ENCODE measurements at regions not wholly inside any gene's neighbourhood (a gene's known extent, or its start where the extent isn't known, plus 50 kb on each side); places are given as distances from the start of the nearest gene placed in this dataset.

DNA sequence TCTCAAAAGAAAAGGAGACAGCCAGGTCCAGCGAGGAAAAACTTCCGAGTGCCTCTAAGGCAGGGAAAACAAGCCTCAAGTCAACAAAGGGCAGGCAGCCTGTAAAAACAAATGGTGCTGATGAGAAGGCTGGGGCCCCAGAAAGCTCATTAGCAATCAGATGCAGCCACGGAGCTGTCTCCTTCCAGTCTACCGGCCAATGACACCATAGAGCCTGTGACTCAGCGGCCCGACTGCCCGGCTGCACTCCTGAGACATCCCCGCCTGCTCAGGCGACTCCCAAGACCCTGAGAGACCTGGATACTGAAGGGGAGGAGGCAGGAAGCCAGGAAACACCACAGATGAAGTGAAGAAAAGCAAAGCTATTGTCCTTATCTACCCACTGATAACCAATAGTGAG lies 120.1 kb upstream of the HDDC2 start:
- Histone ChIP-seq H3K4me3 (peak overlapping the region; percentile 53), H3K36me3 (no peaks in the 10 kb centered on the region), H3K9me3 (no peaks in the 10 kb centered on the region), H3K27ac (peak overlapping the region; percentile 40 to 57), H3K27me3 (replicated peaks; ENCODE audit: insufficient read depth) (no peaks in the 10 kb centered on the region), H3K4me1 (ENCODE audit: control insufficient read depth in 1 of 2, low read depth in 2 of 2) (peaks cover 12 to 50% of the 10 kb centered on the region in 2 donors)
- no peak for TF ChIP-seq CTCF (IDR thresholded peaks at IDR 0.05)
- ATAC-seq (ENCODE audit: insufficient number of reproducible peaks, low FRiP score, low read depth) (peak; percentile 64), DNase-seq (ENCODE audit: low spot score) (peak; percentile 38)

GRCh38 chr6:125423047-125423446 lies 121.3 kb upstream of the HDDC2 start:
- H3K9me3 ChIP-seq, result no peaks in the 10 kb centered on the region
- no peaks in the 10 kb centered on the region for H3K27me3 ChIP-seq (replicated peaks; ENCODE audit: insufficient read depth)
- peaks cover 12 to 55% of the 10 kb centered on the region in 2 donors for H3K4me1 ChIP-seq (ENCODE audit: control insufficient read depth in 1 of 2, low read depth in 2 of 2)
- ATAC-seq (ENCODE audit: insufficient number of reproducible peaks, low FRiP score, low read depth) (no peak), DNase-seq (ENCODE audit: low spot score) (no peak)
- H3K4me3 ChIP-seq, result no peak overlapping the region
- H3K36me3 ChIP-seq, result no peaks in the 10 kb centered on the region
- no peak for TF ChIP-seq CTCF (IDR thresholded peaks at IDR 0.05)
- H3K27ac ChIP-seq, result no peak overlapping the region

- no peak for TF ChIP-seq CTCF (IDR thresholded peaks at IDR 0.05)
- Histone ChIP-seq H3K27me3 (replicated peaks; ENCODE audit: insufficient read depth) (no peaks in the 10 kb centered on the region), H3K4me3 (no peak overlapping the region), H3K36me3 (no peaks in the 10 kb centered on the region), H3K9me3 (no peaks in the 10 kb centered on the region), H3K27ac (no peak overlapping the region), H3K4me1 (ENCODE audit: control insufficient read depth in 1 of 2, low read depth in 2 of 2) (peaks cover 8 to 45% of the 10 kb centered on the region in 2 donors)
- DNase-seq (ENCODE audit: low spot score), result no peak
- ATAC-seq (ENCODE audit: insufficient number of reproducible peaks, low FRiP score, low read depth), result no peak
Observed at GRCh38 chr6:125431971-125432370, 130.2 kb upstream of the HDDC2 start.

DNA sequence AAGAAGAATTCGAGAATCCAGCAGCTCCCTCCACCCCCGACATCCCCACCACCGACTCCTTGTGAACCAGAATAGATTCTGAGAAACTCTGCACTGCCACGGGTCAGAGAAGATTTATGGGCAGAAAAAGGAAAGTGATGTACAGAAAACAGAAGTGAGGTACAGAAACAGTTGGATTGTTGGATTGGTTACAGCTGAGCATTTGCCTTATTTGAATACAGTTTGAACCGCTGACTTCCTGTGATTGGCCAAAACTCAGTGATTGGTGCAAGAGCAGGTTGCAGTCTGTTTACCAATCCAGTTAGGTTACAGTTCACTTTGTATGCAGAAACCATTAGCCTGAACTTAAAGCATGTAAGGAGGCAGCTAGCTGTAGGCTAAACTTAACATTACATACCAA lies 131.2 kb upstream of the HDDC2 start:
- Histone ChIP-seq H3K36me3 (no peaks in the 10 kb centered on the region), H3K9me3 (no peaks in the 10 kb centered on the region), H3K27ac (no peak overlapping the region), H3K4me3 (peak overlapping the region; percentile 32), H3K27me3 (replicated peaks; ENCODE audit: insufficient read depth) (no peaks in the 10 kb centered on the region), H3K4me1 (ENCODE audit: control insufficient read depth in 1 of 2, low read depth in 2 of 2) (peaks cover 8 to 41% of the 10 kb centered on the region in 2 donors)
- no peak for DNase-seq (ENCODE audit: low spot score)
- ATAC-seq (ENCODE audit: insufficient number of reproducible peaks, low FRiP score, low read depth), result no peak
- TF ChIP-seq CTCF (IDR thresholded peaks at IDR 0.05), result no peak

- H3K4me3 ChIP-seq, result no peak overlapping the region
- no peak overlapping the region for H3K27ac ChIP-seq
- H3K4me1 ChIP-seq (ENCODE audit: control insufficient read depth in 1 of 2, low read depth in 2 of 2), result peaks cover 8 to 40% of the 10 kb centered on the region in 2 donors
- no peak for TF ChIP-seq CTCF (IDR thresholded peaks at IDR 0.05)
- no peaks in the 10 kb centered on the region for H3K27me3 ChIP-seq (replicated peaks; ENCODE audit: insufficient read depth)
- ATAC-seq (ENCODE audit: insufficient number of reproducible peaks, low FRiP score, low read depth), result no peak
- H3K9me3 ChIP-seq, result no peaks in the 10 kb centered on the region
- DNase-seq (ENCODE audit: low spot score), result no peak
- H3K36me3 ChIP-seq, result no peaks in the 10 kb centered on the region
Observed at GRCh38 chr6:125434760-125435159, 133.0 kb upstream of the HDDC2 start.

All from thoracic aorta (tissue), 2 donors.